IMR-90 (cell line): ENCODE measurements at regions not wholly inside any gene's neighbourhood (a gene's known extent, or its start where the extent isn't known, plus 50 kb on each side); places are given as distances from the start of the nearest gene placed in this dataset.

Source experiments
- ATAC-seq: fragments of 200-7000 bp; cut with Tn5 transposase; 2 replicates; pipeline ENCODE4 v1.9.1; 2020; ENCODE audit warnings: low read depth, mild to moderate bottlenecking, moderate library complexity
- BruUV-seq: library from RNA; stranded (reverse); fragments of 400-500 nt; replicated peaks from 2 replicates; lab custom pipeline; 2021; lab: Mats Ljungman, UMichigan
- CTCF ChIA-PET: fragments of 300-600 bp; formaldehyde crosslinking; extraction: SDS; loops from one replicate; lab custom pipeline; 2021; ENCODE audit warnings: antibody characterized with exemption; lab: Yijun Ruan, JAX
- POLR2A ChIA-PET: fragments of 300-600 bp; sonication (Branson Sonifier 250); formaldehyde crosslinking; loops from one replicate; lab custom pipeline; 2022; ENCODE audit warnings: antibody characterized with exemption; ENCODE audit not compliant: unreplicated experiment; lab: Charles Lee
- DNase-seq: peaks from one replicate; pipeline ENCODE4 v3.0.0; 2013
- H2AFZ ChIP-seq: replicated peaks from 2 replicates; pipeline ENCODE3; 2013; ENCODE audit warnings: low read length, mild to moderate bottlenecking; ENCODE audit not compliant: poor library complexity
- H2AK5ac ChIP-seq: 2 replicates; pipeline ENCODE4 v1.6.1; 2013; ENCODE audit warnings: low read depth, low read length, inconsistent platforms
- H2AK9ac ChIP-seq: replicated peaks from 2 replicates; pipeline ENCODE3; 2013; ENCODE audit warnings: mild to moderate bottlenecking, low read depth, low read length, moderate library complexity; ENCODE audit not compliant: poor library complexity
- H2BK120ac ChIP-seq: 2 replicates; pipeline ENCODE4 v1.6.1; 2013; ENCODE audit warnings: low read depth, low read length, inconsistent platforms
- H2BK15ac ChIP-seq: 3 replicates; pipeline ENCODE4 v1.6.1; 2013; ENCODE audit warnings: low read depth, low read length, inconsistent platforms
- H2BK20ac ChIP-seq: 2 replicates; pipeline ENCODE4 v1.6.1; 2013; ENCODE audit warnings: low read depth, mild to moderate bottlenecking, inconsistent platforms, low read length, moderate library complexity
- H2BK5ac ChIP-seq: 2 replicates; pipeline ENCODE4 v1.6.1; 2013; ENCODE audit warnings: mild to moderate bottlenecking, low read depth, low read length, inconsistent platforms; ENCODE audit not compliant: poor library complexity, severe bottlenecking
- H3K14ac ChIP-seq: replicated peaks from 2 replicates; pipeline ENCODE4 v1.6.1; 2013; ENCODE audit warnings: low read depth, low read length, inconsistent platforms
- H3K18ac ChIP-seq: 2 replicates; pipeline ENCODE4 v1.6.1; 2013; ENCODE audit warnings: low read depth, low read length, control low read depth
- H3K23ac ChIP-seq: 2 replicates; pipeline ENCODE4 v1.6.1; 2013; ENCODE audit warnings: low read depth, low read length, inconsistent platforms
- H3K27ac ChIP-seq: 2 replicates; pipeline ENCODE4 v1.5.1; 2013; ENCODE audit warnings: mild to moderate bottlenecking, control low read depth, low read length; ENCODE audit not compliant: insufficient read depth
- H3K27me3 ChIP-seq: 2 replicates; pipeline ENCODE4 v1.6.1; 2013; ENCODE audit warnings: low read length; ENCODE audit not compliant: control insufficient read depth, insufficient read depth
- H3K36me3 ChIP-seq: 2 replicates; pipeline ENCODE4 v1.6.1; 2013; ENCODE audit warnings: low read length, mixed read lengths; ENCODE audit not compliant: control insufficient read depth, insufficient read depth
- H3K4ac ChIP-seq: 2 replicates; pipeline ENCODE4 v1.6.1; 2013; ENCODE audit warnings: low read depth, low read length, inconsistent platforms
- H3K4me1 ChIP-seq: 2 replicates; pipeline ENCODE4 v1.6.1; 2013; ENCODE audit warnings: low read length, mixed read lengths; ENCODE audit not compliant: control insufficient read depth, insufficient read depth
- H3K4me2 ChIP-seq: 2 replicates; pipeline ENCODE4 v1.6.1; 2013; ENCODE audit warnings: low read depth, mild to moderate bottlenecking, control low read depth, low read length, moderate library complexity
- H3K4me3 ChIP-seq: 2 replicates; pipeline ENCODE4 v1.5.1; 2013; ENCODE audit warnings: low read depth, mild to moderate bottlenecking, control low read depth, low read length, moderate library complexity; ENCODE audit not compliant: insufficient read depth
- H3K56ac ChIP-seq: 2 replicates; pipeline ENCODE4 v1.6.1; 2013; ENCODE audit warnings: low read length, inconsistent platforms; ENCODE audit not compliant: insufficient read depth; ENCODE audit errors: extremely low read depth
- H3K79me1 ChIP-seq, 2 experiments: 2 replicates each; pipeline ENCODE4 v1.6.1; 2013; ENCODE audit warnings: low read length in 2 of 2, inconsistent platforms in 1 of 2, low read depth in 1 of 2
- H3K9ac ChIP-seq: 2 replicates; pipeline ENCODE4 v1.6.1; 2013; ENCODE audit warnings: low read depth, low read length, control low read depth
- H3K9me1 ChIP-seq: 2 replicates; pipeline ENCODE4 v1.6.1; 2013; ENCODE audit warnings: low read length, inconsistent platforms; ENCODE audit not compliant: insufficient read depth
- H3K9me3 ChIP-seq: 2 replicates; pipeline ENCODE4 v1.6.1; 2013; ENCODE audit warnings: low read length; ENCODE audit not compliant: control insufficient read depth, insufficient read depth
- H4K20me1 ChIP-seq: 2 replicates; pipeline ENCODE4 v1.6.1; 2013; ENCODE audit warnings: low read length, inconsistent platforms; ENCODE audit not compliant: insufficient read depth
- H4K5ac ChIP-seq: 2 replicates; pipeline ENCODE4 v1.6.1; 2013; ENCODE audit warnings: mild to moderate bottlenecking, low read depth, low read length, control low read depth
- H4K8ac ChIP-seq, 2 experiments: 2 replicates each; pipeline ENCODE4 v1.6.1; 2013; ENCODE audit warnings: low read depth in 2 of 2, low read length in 2 of 2, control low read depth in 1 of 2, inconsistent platforms in 1 of 2
- H4K91ac ChIP-seq: 2 replicates; pipeline ENCODE4 v1.6.1; 2013; ENCODE audit warnings: low read depth, low read length, inconsistent platforms; ENCODE audit not compliant: insufficient read depth
- BHLHE40 ChIP-seq: fragments of 150-350 bp; IDR thresholded peaks from 2 replicates; pipeline ENCODE4 v1.6.1; 2016; ENCODE audit warnings: mild to moderate bottlenecking, low read depth, low read length
- CEBPB ChIP-seq: IDR thresholded peaks from 2 replicates; pipeline ENCODE4 v1.6.1; 2012; ENCODE audit warnings: low read depth, low read length, improper control_type of control experiment
- FOS ChIP-seq: fragments of 150-350 bp; IDR thresholded peaks from 2 replicates; pipeline ENCODE4 v1.6.1; 2016; ENCODE audit warnings: low read depth, low read length
- WGBS, 2 experiments: methylation state at CpG; one replicate each; pipeline versions ENCODE4 v1.1.5 to v1.1.7; 2013; ENCODE audit warnings: missing lambda C conversion rate in 2 of 2; ENCODE audit not compliant: insufficient read length in 1 of 2; ENCODE audit errors: extremely low coverage in 2 of 2; 5-methylcytosine and 5-hydroxymethylcytosine counted together
- dilution Hi-C: fragments of 300-500 bp; cut with HindIII; formaldehyde crosslinking; loops from one replicate; pipeline ENCODE4 v1.14.3; 2018; ENCODE audit warnings: low sequenced_read_pairs; ENCODE audit not compliant: unreplicated experiment
- in situ Hi-C: fragments of 300-500 bp; cut with MboI; formaldehyde crosslinking; loops from 3 replicates; pipeline ENCODE4 v1.14.3; 2019; ENCODE audit warnings: low sequenced_read_pairs, inconsistent platforms, mixed read lengths
- intact Hi-C: fragments of 100-400 bp; cut with micrococcal nuclease; formaldehyde crosslinking; loops from 2 replicates; pipeline ENCODE4 v1.10.0; 2022

- H3K4me3 ChIP-seq = no peak overlapping the region
- H3K56ac ChIP-seq = no peak overlapping the region
- intact Hi-C loops (loop anchor here (2.0 to 10.0 kb wide), 5 partner anchors 97 to 739 kb away; partner anchors contain the start of gene GMDS), in situ Hi-C loops (loop anchor here (5.0 to 10.0 kb wide), 3 partner anchors 247 to 750 kb away; no protein-coding TSS in a partner anchor), dilution Hi-C loops (no loop called here)
- ATAC-seq = peak; percentile 74
- ChIA-PET CTCF (interaction anchor here (0.5 to 1.3 kb wide), 3 partner anchors 755 to 1858 kb away, joined by 3 to 4 read pairs (median 3); no protein-coding TSS in a partner anchor), POLR2A (no interaction called here)
- H4K8ac ChIP-seq = peak overlapping the region; percentile 25 to 26; a peak in 3 of 4 replicates
- H3K9ac ChIP-seq = peak overlapping the region; percentile 15; the same call in 1 of the 2 replicates
- H3K36me3 ChIP-seq = no peaks in the 10 kb centered on the region
- peak overlapping the region; percentile 65 for H2AFZ ChIP-seq
- H2BK15ac ChIP-seq = no peak overlapping the region
- H3K23ac ChIP-seq = 0 out of 2 replicates have a peak overlapping the region, but pooled peaks have one; percentile 4
- peak overlapping the region; percentile 47 for H2BK20ac ChIP-seq
- BruUV-seq = no TSS peak
- H3K9me1 ChIP-seq = peaks cover 3% of the 10 kb centered on the region; the same call in 1 of the 2 replicates
- peak; percentile 86 for DNase-seq
- WGBS, 2 experiments = no CpG with 5 or more reads among the region's 4 CpGs
- H2BK120ac ChIP-seq = peak overlapping the region; percentile 66
- H3K9me3 ChIP-seq = no peaks in the 10 kb centered on the region
- peak overlapping the region; percentile 87 for H3K27ac ChIP-seq
- peaks cover 2% of the 10 kb centered on the region; the same call in 1 of the 2 replicates for H4K20me1 ChIP-seq
- peak overlapping the region; percentile 47; the same call in 1 of the 2 replicates for H4K5ac ChIP-seq
- no peaks in the 10 kb centered on the region for H3K27me3 ChIP-seq
- H2AK9ac ChIP-seq = no peak overlapping the region
- 0 out of 4 replicates have a peak, but pooled peaks cover 0 to 5% of the 10 kb centered on the region in 2 experiments for H3K79me1 ChIP-seq
- peak overlapping the region; percentile 35; the same call in 1 of the 2 replicates for H3K14ac ChIP-seq
- peak overlapping the region; percentile 38 for H3K18ac ChIP-seq
- peak overlapping the region; percentile 33; the same call in 1 of the 2 replicates for H2AK5ac ChIP-seq
- peak overlapping the region; percentile 67 for H3K4ac ChIP-seq
- peak overlapping the region; percentile 86 for H2BK5ac ChIP-seq
- H4K91ac ChIP-seq = peak overlapping the region; percentile 47; the same call in 1 of the 2 replicates
- peak overlapping the region; percentile 66 for H3K4me2 ChIP-seq
- TF ChIP-seq CEBPB = peak; percentile 86
- TF ChIP-seq BHLHE40 = no peak
- TF ChIP-seq FOS = peak; percentile 36; the same call in 1 of the 2 replicates
- H3K4me1 ChIP-seq = peaks cover 8% of the 10 kb centered on the region
These were observed 106.5 kb upstream of the GMDS start for GRCh38 chr6:2351807-2352431.
